HepG2 (cell line): ENCODE measurements at regions not wholly inside any gene's neighbourhood (a gene's known extent, or its start where the extent isn't known, plus 50 kb on each side); places are given as distances from the start of the nearest gene placed in this dataset.

Experiments used
- ATAC-seq: fragments of 200-7000 bp; cut with Tn5 transposase; 3 replicates; pipeline ENCODE4 v1.9.1; 2020; ENCODE audit warnings: mild to moderate bottlenecking, moderate library complexity
- BruUV-seq: library from RNA; stranded (reverse); fragments of 400-500 nt; replicated peaks from 2 replicates; lab custom pipeline; 2021; lab: Mats Ljungman, UMichigan
- CTCF ChIA-PET: fragments of 300-600 bp; formaldehyde crosslinking; extraction: SDS; loops from one replicate; lab custom pipeline; 2021; ENCODE audit warnings: low total read pairs, inconsistent platforms, low intra/inter-chr PET ratio; lab: Yijun Ruan, JAX
- POLR2A ChIA-PET: fragments of 350-600 bp; sonication (Branson Sonifier 250); formaldehyde crosslinking; loops from one replicate; lab custom pipeline; 2020; ENCODE audit warnings: antibody characterized with exemption, inconsistent platforms; lab: Yijun Ruan, JAX
- DNase-seq: peaks from one replicate; pipeline ENCODE4 v3.0.0-alpha.2; 2015; ENCODE audit warnings: low spot score
- FAIRE-seq: peaks from 3 replicates; lab custom pipeline; 2011; peaks lifted over from hg19 to GRCh38; lab: Jason Lieb, UNC
- H2AFZ ChIP-seq: one replicate; pipeline ENCODE4 v1.6.1; 2011; ENCODE audit warnings: low read length, inconsistent platforms
- H3K27ac ChIP-seq: fragments of 300-600 bp; 3 replicates; pipeline ENCODE4 v1.8.0; 2011; ENCODE audit warnings: mixed run types, mild to moderate bottlenecking, mixed read lengths, low read length, inconsistent platforms; ENCODE audit not compliant: insufficient read depth; ENCODE audit errors: extremely low read length
- H3K27me3 ChIP-seq, 2 experiments: fragments of 200-600 bp in 1 of 2; 2 replicates in 1 of 2; 3 replicates in 1 of 2; pipeline versions ENCODE4 v1.6.0 to v1.8.0; 2011; ENCODE audit warnings: low read length in 2 of 2, mild to moderate bottlenecking in 2 of 2, moderate library complexity in 2 of 2, inconsistent platforms in 1 of 2; ENCODE audit not compliant: insufficient read depth in 2 of 2, control insufficient read depth in 1 of 2
- H3K36me3 ChIP-seq, 2 experiments: fragments of 200-600 bp in 1 of 2; replicated peaks in 1 of 2; 2 replicates in 1 of 2; 3 replicates in 1 of 2; pipeline versions ENCODE4 v1.5.1 to v1.8.0; 2011; ENCODE audit warnings: low read length in 2 of 2, inconsistent platforms in 1 of 2; ENCODE audit not compliant: insufficient read depth in 2 of 2, control insufficient read depth in 1 of 2
- H3K4me1 ChIP-seq: 2 replicates; pipeline ENCODE4 v1.5.1; 2012; ENCODE audit warnings: low read length, inconsistent platforms; ENCODE audit not compliant: insufficient read depth
- H3K4me2 ChIP-seq: 2 replicates; pipeline ENCODE4 v1.6.0; 2011; ENCODE audit warnings: low read depth, low read length, inconsistent platforms
- H3K4me3 ChIP-seq, 3 experiments: fragments of 200-600 bp in 1 of 3; sonication (generic), shearing (Covaris generic) in 1 of 3; replicated peaks in 1 of 3; 2 replicates each; pipeline ENCODE4 v1.5.1; 2011 to 2016; ENCODE audit warnings: low read length in 3 of 3, inconsistent platforms in 2 of 3, low read depth in 2 of 3, mild to moderate bottlenecking in 2 of 3, control low read depth in 1 of 3, mixed read lengths in 1 of 3; ENCODE audit not compliant: insufficient read depth in 1 of 3
- H3K79me2 ChIP-seq: one replicate; pipeline ENCODE4 v1.6.1; 2011; ENCODE audit warnings: low read length, inconsistent platforms; ENCODE audit not compliant: insufficient read depth
- H3K9ac ChIP-seq: 2 replicates; pipeline ENCODE4 v1.6.0; 2011; ENCODE audit warnings: mild to moderate bottlenecking, low read depth, low read length, inconsistent platforms; ENCODE audit not compliant: insufficient read depth
- H3K9me3 ChIP-seq: 2 replicates; pipeline ENCODE4 v1.5.1; 2012; ENCODE audit warnings: mild to moderate bottlenecking, low read length
- H4K20me1 ChIP-seq: 2 replicates; pipeline ENCODE4 v1.6.0; 2011; ENCODE audit warnings: inconsistent platforms, mild to moderate bottlenecking, low read length, moderate library complexity; ENCODE audit not compliant: insufficient read depth
- JUNB ChIP-seq: sonication (generic); formaldehyde crosslinking; IDR thresholded peaks from 2 replicates; pipeline ENCODE4 v1.8.0; 2022; ENCODE audit warnings: missing genetic modification reagents, mild to moderate bottlenecking, borderline replicate concordance
- MTF1 ChIP-seq: sonication (generic); formaldehyde crosslinking; IDR thresholded peaks from 2 replicates; pipeline ENCODE4 v1.5.0; 2020; ENCODE audit warnings: missing genetic modification reagents
- SMARCC2 ChIP-seq: fragments of 450-650 bp; IDR thresholded peaks from 2 replicates; pipeline ENCODE4 v1.6.1; 2017; ENCODE audit warnings: antibody characterized with exemption, mild to moderate bottlenecking
- TCF7L2 ChIP-seq: IDR thresholded peaks from 2 replicates; pipeline ENCODE4 v1.6.1; 2011; ENCODE audit warnings: mild to moderate bottlenecking, low read depth, low read length, moderate library complexity
- ZBTB20 ChIP-seq: sonication (generic); formaldehyde crosslinking; IDR thresholded peaks from 2 replicates; pipeline ENCODE4 v1.8.1; 2023; ENCODE audit warnings: missing genetic modification reagents, low read depth, mild to moderate bottlenecking, borderline replicate concordance
- ZNF20 ChIP-seq: sonication (generic); formaldehyde crosslinking; IDR thresholded peaks from 2 replicates; pipeline ENCODE4 v1.4.0; 2020; ENCODE audit warnings: mild to moderate bottlenecking, moderate library complexity, missing genetic modification reagents
- ZNF543 ChIP-seq: sonication (generic); formaldehyde crosslinking; IDR thresholded peaks from 2 replicates; pipeline ENCODE4 v1.4.0; 2020; ENCODE audit warnings: mild to moderate bottlenecking, missing genetic modification reagents
- ZNF780A ChIP-seq: sonication (generic); formaldehyde crosslinking; IDR thresholded peaks from 2 replicates; pipeline ENCODE4 v1.8.0; 2022; ENCODE audit warnings: mild to moderate bottlenecking, missing genetic modification reagents, moderate library complexity
- WGBS: methylation state at CpG from one replicate; pipeline ENCODE4 v1.1.6; 2017; ENCODE audit warnings: low lambda C conversion rate; 5-methylcytosine and 5-hydroxymethylcytosine counted together
- in situ Hi-C: cut with HindIII; loops from 2 replicates; pipeline ENCODE4 v1.10.0; 2017; ENCODE audit warnings: low pct_unique_long_range_greater_than_20kb; ENCODE audit not compliant: extremely low pct_ligation_motif_present
- intact Hi-C: fragments of 100-400 bp; cut with micrococcal nuclease; formaldehyde crosslinking; loops from one replicate; pipeline ENCODE4 v1.10.0; 2022; ENCODE audit not compliant: unreplicated experiment
- TF ChIP-seq, protein P1 (sequence below): sonication (generic); formaldehyde crosslinking; IDR thresholded peaks from 2 replicates; pipeline ENCODE4 v1.5.0; 2020; ENCODE audit warnings: missing genetic modification reagents

DNA sequence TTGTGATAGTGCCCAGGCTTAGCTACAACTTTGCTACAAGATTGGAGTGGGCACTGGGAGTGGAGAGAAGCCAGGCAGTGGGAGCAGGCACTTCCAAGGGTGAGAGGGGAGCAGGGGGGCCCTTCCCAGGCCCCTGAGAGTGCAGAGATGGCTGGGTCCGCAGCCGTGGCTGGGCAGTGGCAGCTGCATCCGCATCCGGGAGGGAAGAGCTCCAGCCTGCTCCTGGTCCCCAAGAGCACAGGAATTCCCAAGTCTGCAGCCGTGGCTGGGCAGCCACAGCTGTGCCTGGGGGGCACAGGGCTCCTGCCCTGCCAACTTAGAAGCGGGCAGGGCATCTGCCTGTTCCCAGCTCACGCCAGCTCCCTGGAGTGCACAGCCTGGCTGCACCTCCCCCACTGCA lies 124.1 kb upstream of the POM121L12 start (continued):
- no peak for TF ChIP-seq ZNF20 (CRISPR knock-in tag)

DNA sequence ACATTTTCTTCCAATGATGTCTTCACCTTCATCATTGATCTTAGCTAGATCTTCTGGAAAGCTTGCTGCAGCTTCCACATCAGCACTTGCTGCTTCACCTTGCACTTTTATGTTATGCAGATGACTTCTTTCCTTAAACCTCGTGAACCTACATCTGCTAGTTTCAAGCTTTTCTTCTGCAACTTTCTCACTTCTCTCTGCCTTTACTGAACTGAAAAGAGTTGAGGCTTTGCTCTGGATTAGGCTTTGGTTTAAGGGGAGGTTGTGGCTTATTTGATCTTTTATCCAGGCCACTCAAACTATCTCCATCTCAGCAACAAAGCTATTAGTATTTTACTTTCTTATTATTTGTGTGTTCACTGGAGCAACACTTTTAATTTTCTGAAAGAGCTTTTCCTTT lies 125.5 kb upstream of the POM121L12 start:
- no peaks in the 10 kb centered on the region for H3K27me3 ChIP-seq
- no TSS peak for BruUV-seq
- H3K79me2 ChIP-seq, result no peaks in the 10 kb centered on the region
- peaks cover 49% of the 10 kb centered on the region for H3K9me3 ChIP-seq
- H3K4me3 ChIP-seq, result no peak overlapping the region
- H2AFZ ChIP-seq, result no peak overlapping the region
- H3K4me1 ChIP-seq, result no peaks in the 10 kb centered on the region
- H4K20me1 ChIP-seq, result no peaks in the 10 kb centered on the region
- CTCF ChIA-PET, result no interaction called here
- FAIRE-seq, result no peak
- DNase-seq, result no peak
- intact Hi-C loops, result no loop called here
- no peaks in the 10 kb centered on the region for H3K36me3 ChIP-seq
- 4% methylated on average over 1 of the region's 1 CpG for WGBS
- H3K4me2 ChIP-seq, result no peak overlapping the region
- in situ Hi-C loops, result loop anchor here (25.0 kb wide), 1 partner anchor 1473 kb away; no protein-coding TSS in a partner anchor
- no peak for ATAC-seq
- H3K27ac ChIP-seq, result no peak overlapping the region
- TF ChIP-seq TCF7L2 (no peak), MTF1 (CRISPR knock-in tag) (no peak), SMARCC2 (no peak), ZBTB20 (CRISPR knock-in tag) (no peak), ZNF543 (CRISPR knock-in tag) (no peak), ZNF780A (no peak), JUNB (no peak)
- TF ChIP-seq, protein P1, sequence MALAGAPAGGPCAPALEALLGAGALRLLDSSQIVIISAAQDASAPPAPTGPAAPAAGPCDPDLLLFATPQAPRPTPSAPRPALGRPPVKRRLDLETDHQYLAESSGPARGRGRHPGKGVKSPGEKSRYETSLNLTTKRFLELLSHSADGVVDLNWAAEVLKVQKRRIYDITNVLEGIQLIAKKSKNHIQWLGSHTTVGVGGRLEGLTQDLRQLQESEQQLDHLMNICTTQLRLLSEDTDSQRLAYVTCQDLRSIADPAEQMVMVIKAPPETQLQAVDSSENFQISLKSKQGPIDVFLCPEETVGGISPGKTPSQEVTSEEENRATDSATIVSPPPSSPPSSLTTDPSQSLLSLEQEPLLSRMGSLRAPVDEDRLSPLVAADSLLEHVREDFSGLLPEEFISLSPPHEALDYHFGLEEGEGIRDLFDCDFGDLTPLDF (CRISPR knock-in tag), result no peak
- POLR2A ChIA-PET, result no interaction called here
- H3K9ac ChIP-seq, result no peak overlapping the region
